Sigmoid colon (tissue), 6 donors: ENCODE measurements at regions not wholly inside any gene's neighbourhood (a gene's known extent, or its start where the extent isn't known, plus 50 kb on each side); places are given as distances from the start of the nearest gene placed in this dataset.

ENCODE experiments used
- DNase-seq: peaks from one replicate; pipeline ENCODE4 v3.0.0-alpha.2; 2019
- H3K27ac ChIP-seq, 4 donors: fragments of 200-600 bp; sonication (generic); one replicate each; pipeline ENCODE4 v1.5.1; 2016 to 2019; ENCODE audit warnings: mild to moderate bottlenecking in 1 of 4
- H3K27me3 ChIP-seq, 3 donors: fragments of 200-600 bp; sonication (generic); one replicate each; pipeline ENCODE4 v1.5.1; 2019; ENCODE audit warnings: mild to moderate bottlenecking in 1 of 3
- H3K36me3 ChIP-seq, 4 donors: fragments of 200-600 bp; sonication (generic); one replicate each; pipeline ENCODE4 v1.5.1; 2016 to 2019
- H3K4me1 ChIP-seq, 4 donors: fragments of 200-600 bp; sonication (generic); one replicate each; pipeline ENCODE4 v1.5.1; 2017 to 2019
- H3K4me3 ChIP-seq, 4 donors: fragments of 200-600 bp; sonication (generic); one replicate each; pipeline ENCODE4 v1.5.1; 2017 to 2019; ENCODE audit warnings: mild to moderate bottlenecking in 2 of 4, moderate library complexity in 1 of 4
- H3K9me3 ChIP-seq, 4 donors: fragments of 200-600 bp in 3 of 4; sonication (generic) in 3 of 4; one replicate each; pipeline versions ENCODE4 v1.5.1 to v1.6.1; 2013 to 2019
- EP300 ChIP-seq, 4 donors: sonication (generic); formaldehyde crosslinking; IDR thresholded peaks; one replicate each; pipeline ENCODE4 v1.6.1; 2017; ENCODE audit warnings: antibody characterized with exemption in 4 of 4
- POLR2A ChIP-seq, 2 donors: fragments of 450-650 bp; IDR thresholded peaks; one replicate each; pipeline ENCODE4 v1.6.1; 2016; ENCODE audit warnings: antibody characterized with exemption in 2 of 2, mild to moderate bottlenecking in 2 of 2, moderate library complexity in 2 of 2
- POLR2AphosphoS5 ChIP-seq, 4 donors: sonication (generic); formaldehyde crosslinking; IDR thresholded peaks; one replicate each; pipeline ENCODE4 v1.6.1; 2017; ENCODE audit warnings: antibody characterized with exemption in 4 of 4
- WGBS, 2 donors: extraction: QIAGEN DNeasy Blood & Tissue Kit; methylation state at CpG; one replicate each; pipeline ENCODE4 v1.1.7; 2013; 5-methylcytosine and 5-hydroxymethylcytosine counted together
- intact Hi-C: fragments of 100-400 bp; cut with DNase I; formaldehyde crosslinking; loops from one replicate; pipeline ENCODE4 v1.15.1; 2023
- TF ChIP-seq, protein P1 (sequence below), 4 experiments: fragments of 450-650 bp in 3 of 4; fragments of 200-600 bp in 1 of 4; IDR thresholded peaks; one replicate each; pipeline ENCODE4 v1.5.1; 2016 to 2019; ENCODE audit warnings: antibody characterized with exemption in 4 of 4, mild to moderate bottlenecking in 3 of 4, moderate library complexity in 2 of 4
- donor health status: healthy with polysubstance abuse.
- donor health status: healthy.

- no peak for DNase-seq
- intact Hi-C loops = no loop called here
- Histone ChIP-seq H3K4me1 (no peaks in the 10 kb centered on the region), H3K9me3 (peaks cover 0 to 7% (median 3%) of the 10 kb centered on the region in 4 donors), H3K27ac (no peak overlapping the region), H3K27me3 (no peaks in the 10 kb centered on the region), H3K36me3 (no peaks in the 10 kb centered on the region), H3K4me3 (no peak overlapping the region)
- TF ChIP-seq POLR2A (IDR thresholded peaks at IDR 0.05) = no peak
- TF ChIP-seq, protein P1, sequence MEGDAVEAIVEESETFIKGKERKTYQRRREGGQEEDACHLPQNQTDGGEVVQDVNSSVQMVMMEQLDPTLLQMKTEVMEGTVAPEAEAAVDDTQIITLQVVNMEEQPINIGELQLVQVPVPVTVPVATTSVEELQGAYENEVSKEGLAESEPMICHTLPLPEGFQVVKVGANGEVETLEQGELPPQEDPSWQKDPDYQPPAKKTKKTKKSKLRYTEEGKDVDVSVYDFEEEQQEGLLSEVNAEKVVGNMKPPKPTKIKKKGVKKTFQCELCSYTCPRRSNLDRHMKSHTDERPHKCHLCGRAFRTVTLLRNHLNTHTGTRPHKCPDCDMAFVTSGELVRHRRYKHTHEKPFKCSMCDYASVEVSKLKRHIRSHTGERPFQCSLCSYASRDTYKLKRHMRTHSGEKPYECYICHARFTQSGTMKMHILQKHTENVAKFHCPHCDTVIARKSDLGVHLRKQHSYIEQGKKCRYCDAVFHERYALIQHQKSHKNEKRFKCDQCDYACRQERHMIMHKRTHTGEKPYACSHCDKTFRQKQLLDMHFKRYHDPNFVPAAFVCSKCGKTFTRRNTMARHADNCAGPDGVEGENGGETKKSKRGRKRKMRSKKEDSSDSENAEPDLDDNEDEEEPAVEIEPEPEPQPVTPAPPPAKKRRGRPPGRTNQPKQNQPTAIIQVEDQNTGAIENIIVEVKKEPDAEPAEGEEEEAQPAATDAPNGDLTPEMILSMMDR (IDR thresholded peaks at IDR 0.05) = no peak
- TF ChIP-seq EP300 (IDR thresholded peaks at IDR 0.05) = no peak
- no peak for TF ChIP-seq POLR2AphosphoS5 (IDR thresholded peaks at IDR 0.05)
Observed at GRCh38 chr13:50380905-50381304, 365.7 kb downstream of the KCNRG start.

DNA sequence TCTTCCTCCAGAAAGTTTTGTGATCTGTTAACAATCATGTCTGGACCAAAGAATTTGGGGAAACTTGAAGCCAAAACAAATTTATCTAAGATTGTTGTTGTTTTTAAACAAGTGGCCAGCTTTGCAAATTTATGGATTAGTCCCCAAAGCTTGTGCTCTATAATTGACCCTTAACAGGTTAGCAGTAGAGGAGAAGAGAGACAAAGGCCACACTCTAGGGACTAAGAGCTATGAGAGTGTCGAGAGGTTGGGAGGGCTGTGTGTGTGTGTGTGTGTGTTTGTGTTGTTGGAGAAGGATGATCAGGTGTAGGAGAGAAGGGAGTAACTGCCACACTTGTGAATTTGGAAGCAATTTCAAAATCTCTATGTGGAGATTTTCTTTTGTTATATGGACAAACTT, 367.3 kb downstream of the KCNRG start:
- no peak for DNase-seq
- Histone ChIP-seq H3K4me1 (no peaks in the 10 kb centered on the region), H3K27ac (no peak overlapping the region), H3K9me3 (peaks cover 0 to 7% (median 3%) of the 10 kb centered on the region in 4 donors), H3K27me3 (no peaks in the 10 kb centered on the region), H3K4me3 (no peak overlapping the region), H3K36me3 (no peaks in the 10 kb centered on the region)
- TF ChIP-seq, protein P1 (IDR thresholded peaks at IDR 0.05) = no peak
- TF ChIP-seq POLR2AphosphoS5 (IDR thresholded peaks at IDR 0.05) (no peak), POLR2A (IDR thresholded peaks at IDR 0.05) (no peak), EP300 (IDR thresholded peaks at IDR 0.05) (no peak)
- intact Hi-C loops = no loop called here
- WGBS, 2 donors = 94% methylated on average over 1 of the region's 1 CpG

DNA sequence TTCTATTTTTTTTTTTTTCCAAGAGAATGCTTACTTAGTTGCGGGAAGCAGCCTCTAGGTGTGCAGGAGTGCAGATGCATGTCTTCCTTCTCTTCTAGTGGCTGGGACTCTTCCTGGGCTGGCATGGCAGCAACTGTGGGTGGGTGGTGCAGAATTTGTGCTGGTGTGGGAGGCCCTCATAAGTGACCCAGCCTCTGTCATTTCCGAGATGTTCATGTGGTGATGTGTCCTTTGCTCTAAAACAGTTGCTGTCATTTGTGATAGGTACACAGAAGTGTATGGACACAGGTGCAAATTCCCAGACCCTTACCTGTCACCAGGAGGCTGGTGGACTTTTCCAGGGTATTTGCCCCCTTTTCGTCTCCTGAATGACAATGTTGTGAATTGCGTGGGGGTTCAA, 367.7 kb downstream of the KCNRG start:
- H3K4me1 ChIP-seq = no peaks in the 10 kb centered on the region
- intact Hi-C loops = no loop called here
- peaks cover 0 to 7% (median 3%) of the 10 kb centered on the region in 4 donors for H3K9me3 ChIP-seq
- H3K36me3 ChIP-seq = no peaks in the 10 kb centered on the region
- WGBS, 2 donors = 84% methylated on average over 4 of the region's 4 CpGs
- H3K27ac ChIP-seq = no peak overlapping the region
- H3K27me3 ChIP-seq = no peaks in the 10 kb centered on the region
- no peak for DNase-seq
- no peak overlapping the region for H3K4me3 ChIP-seq
- TF ChIP-seq POLR2AphosphoS5 (IDR thresholded peaks at IDR 0.05) (no peak), EP300 (IDR thresholded peaks at IDR 0.05) (no peak), POLR2A (IDR thresholded peaks at IDR 0.05) (no peak)
- TF ChIP-seq, protein P1 (IDR thresholded peaks at IDR 0.05) = no peak

- Histone ChIP-seq H3K4me1 (no peaks in the 10 kb centered on the region), H3K27me3 (no peaks in the 10 kb centered on the region), H3K27ac (no peak overlapping the region), H3K4me3 (no peak overlapping the region), H3K36me3 (no peaks in the 10 kb centered on the region), H3K9me3 (peaks cover 0 to 7% (median 3%) of the 10 kb centered on the region in 4 donors)
- intact Hi-C loops = no loop called here
- no peak for DNase-seq
- 94 to 100% methylated on average over 1 of the region's 1 CpG for WGBS, 2 donors
- TF ChIP-seq POLR2AphosphoS5 (IDR thresholded peaks at IDR 0.05) (no peak), EP300 (IDR thresholded peaks at IDR 0.05) (no peak), POLR2A (IDR thresholded peaks at IDR 0.05) (no peak)
- TF ChIP-seq, protein P1 (IDR thresholded peaks at IDR 0.05) = no peak
Observed at GRCh38 chr13:50384724-50385123, 369.5 kb downstream of the KCNRG start.

DNA sequence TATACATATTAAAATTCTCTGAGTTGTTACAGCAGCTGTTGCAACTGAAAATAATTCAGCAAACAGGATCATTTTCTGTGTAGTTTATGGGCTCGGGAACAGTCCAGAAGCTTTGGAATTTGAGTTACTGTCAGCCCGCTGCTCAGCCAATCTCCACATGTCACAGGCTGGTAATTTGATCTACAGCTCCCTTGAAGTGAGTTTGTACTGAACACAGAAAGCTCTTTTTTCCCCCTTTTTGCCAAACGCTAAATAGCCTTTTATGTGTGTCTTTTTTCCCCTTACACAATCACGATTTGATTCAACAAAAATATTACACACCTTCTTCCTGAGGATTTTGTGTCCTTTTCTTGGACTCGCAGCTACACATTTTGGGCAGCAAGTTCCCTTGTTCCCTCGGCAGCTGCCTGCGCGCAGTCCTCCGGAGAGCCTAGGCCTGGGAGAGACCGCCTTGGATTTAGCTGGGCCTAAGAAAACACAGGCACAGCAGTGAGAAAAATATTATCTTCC, 371.4 kb downstream of the KCNRG start:
- Histone ChIP-seq H3K4me3 (no peak overlapping the region), H3K9me3 (peaks cover 0 to under 1% (median 0%) of the 10 kb centered on the region in 4 donors), H3K27ac (peak overlapping the region in 1 of 4 donors; percentile 14), H3K27me3 (no peaks in the 10 kb centered on the region), H3K36me3 (no peaks in the 10 kb centered on the region), H3K4me1 (no peaks in the 10 kb centered on the region)
- intact Hi-C loops = no loop called here
- WGBS, 2 donors = 80 to 86% methylated on average over 10 of the region's 10 CpGs
- TF ChIP-seq EP300 (IDR thresholded peaks at IDR 0.05) = no peak
- TF ChIP-seq POLR2AphosphoS5 (IDR thresholded peaks at IDR 0.05) = no peak
- TF ChIP-seq POLR2A (IDR thresholded peaks at IDR 0.05) = no peak
- TF ChIP-seq, protein P1 (IDR thresholded peaks at IDR 0.05) = no peak
- DNase-seq = no peak
